SK-N-SH (cell line): ENCODE measurements at regions not wholly inside any gene's neighbourhood (a gene's known extent, or its start where the extent isn't known, plus 50 kb on each side); places are given as distances from the start of the nearest gene placed in this dataset.

Source experiments
- CTCF ChIA-PET: fragments of 300-600, 350-600 bp; formaldehyde crosslinking; extraction: SDS; loops from one replicate; lab custom pipeline; 2021; lab: Yijun Ruan, JAX
- POLR2A ChIA-PET: fragments of 350-600 bp; sonication (Branson Sonifier 250); formaldehyde crosslinking; extraction: SDS; loops from one replicate; lab custom pipeline; 2020; ENCODE audit warnings: antibody characterized with exemption, inconsistent platforms; lab: Yijun Ruan, JAX
- DNase-seq: peaks from one replicate; pipeline ENCODE4 v3.0.0; 2012
- H2AFZ ChIP-seq: fragments of 200-600 bp; sonication (generic); 2 replicates; pipeline ENCODE4 v1.8.1; 2016; ENCODE audit warnings: antibody characterized with exemption, mild to moderate bottlenecking, low read depth
- H3F3A ChIP-seq: fragments of 200-600 bp; sonication (generic); replicated peaks from 2 replicates; pipeline ENCODE3; 2016; ENCODE audit warnings: antibody characterized with exemption, mild to moderate bottlenecking; ENCODE audit not compliant: insufficient read depth
- H3K27ac ChIP-seq, 2 experiments: fragments of 200-500 bp in 1 of 2; fragments of 200-600 bp in 1 of 2; sonication (Bioruptor generic) in 1 of 2; sonication (generic), shearing (Covaris generic) in 1 of 2; 2 replicates each; pipeline versions ENCODE4 v1.5.1 to v1.6.1; 2014 to 2016; ENCODE audit warnings: low read depth in 2 of 2, inconsistent platforms in 1 of 2, low read length in 1 of 2, mild to moderate bottlenecking in 1 of 2, mixed read lengths in 1 of 2
- H3K27me3 ChIP-seq: fragments of 200-600 bp; sonication (generic), shearing (Covaris generic); 2 replicates; pipeline ENCODE4 v1.6.1; 2016; ENCODE audit warnings: mixed run types; ENCODE audit not compliant: insufficient read depth
- H3K36me3 ChIP-seq, 2 experiments: fragments of 200-500 bp in 1 of 2; fragments of 200-600 bp in 1 of 2; sonication (Bioruptor generic) in 1 of 2; sonication (generic) in 1 of 2; replicated peaks in 1 of 2; 2 replicates each; pipeline versions ENCODE3 to v1.5.1; 2014 to 2016; ENCODE audit warnings: low read length in 1 of 2, mild to moderate bottlenecking in 1 of 2; ENCODE audit not compliant: insufficient read depth in 2 of 2, control insufficient read depth in 1 of 2
- H3K4me1 ChIP-seq, 2 experiments: fragments of 200-500 bp in 1 of 2; fragments of 200-600 bp in 1 of 2; sonication (Bioruptor generic) in 1 of 2; sonication (generic), shearing (Covaris generic) in 1 of 2; 2 replicates each; pipeline versions ENCODE4 v1.5.1 to v1.6.1; 2014 to 2016; ENCODE audit warnings: low read depth in 1 of 2, low read length in 1 of 2, mixed run types in 1 of 2; ENCODE audit not compliant: insufficient read depth in 2 of 2, control insufficient read depth in 1 of 2
- H3K4me2 ChIP-seq: fragments of 200-600 bp; sonication (generic), shearing (Covaris generic); 2 replicates; pipeline ENCODE4 v1.6.1; 2017; ENCODE audit warnings: mixed run types
- H3K4me3 ChIP-seq, 2 experiments: fragments of 200-500 bp in 1 of 2; fragments of 200-600 bp in 1 of 2; sonication (Bioruptor generic) in 1 of 2; sonication (generic), shearing (Covaris generic) in 1 of 2; 2 replicates each; pipeline versions ENCODE4 v1.5.1 to v1.8.1; 2014 to 2016; ENCODE audit warnings: low read depth in 2 of 2, inconsistent platforms in 1 of 2, low read length in 1 of 2, mild to moderate bottlenecking in 1 of 2, mixed read lengths in 1 of 2, moderate library complexity in 1 of 2
- H3K79me2 ChIP-seq: fragments of 200-600 bp; sonication (generic); 2 replicates; pipeline ENCODE4 v1.8.1; 2017; ENCODE audit warnings: mild to moderate bottlenecking; ENCODE audit not compliant: insufficient read depth
- H3K9ac ChIP-seq: fragments of 200-600 bp; sonication (generic); 2 replicates; pipeline ENCODE4 v1.6.1; 2017; ENCODE audit warnings: mixed run types
- H3K9me2 ChIP-seq: fragments of 200-600 bp; sonication (generic); 2 replicates; pipeline ENCODE4 v1.6.1; 2017; ENCODE audit warnings: mixed run types
- H3K9me3 ChIP-seq: fragments of 200-600 bp; sonication (generic); 2 replicates; pipeline ENCODE4 v1.6.1; 2017; ENCODE audit warnings: mixed run types, mild to moderate bottlenecking, moderate library complexity
- H4K20me1 ChIP-seq: fragments of 200-600 bp; sonication (generic); 2 replicates; pipeline ENCODE4 v1.6.1; 2017; ENCODE audit warnings: mild to moderate bottlenecking, mixed run types; ENCODE audit not compliant: insufficient read depth
- CHD2 ChIP-seq: fragments of 150-350 bp; IDR thresholded peaks from 2 replicates; pipeline ENCODE4 v1.6.1; 2018; ENCODE audit warnings: low read length; ENCODE audit not compliant: partially characterized antibody
- EP300 ChIP-seq, 2 experiments: IDR thresholded peaks; 2 replicates each; pipeline versions ENCODE4 v1.4.0 to v1.6.1; 2012; ENCODE audit warnings: borderline replicate concordance in 1 of 2, low read depth in 1 of 2, low read length in 1 of 2
- FOSL2 ChIP-seq: IDR thresholded peaks from 2 replicates; pipeline ENCODE4 v1.4.0; 2012; ENCODE audit warnings: low read depth, mild to moderate bottlenecking, moderate library complexity, borderline replicate concordance
- FOXJ3 ChIP-seq: sonication (generic); formaldehyde crosslinking; IDR thresholded peaks from 2 replicates; pipeline ENCODE4 v1.5.1; 2020; ENCODE audit warnings: mild to moderate bottlenecking, missing genetic modification reagents
- FOXM1 ChIP-seq: IDR thresholded peaks from 2 replicates; pipeline ENCODE4 v1.4.0; 2012; ENCODE audit warnings: low read depth, mild to moderate bottlenecking
- GABPA ChIP-seq: IDR thresholded peaks from 2 replicates; pipeline ENCODE4 v1.4.0; 2012; ENCODE audit warnings: low read depth, mild to moderate bottlenecking
- GATA2 ChIP-seq: sonication (generic); formaldehyde crosslinking; IDR thresholded peaks from 2 replicates; pipeline ENCODE4 v1.5.0; 2020; ENCODE audit warnings: mild to moderate bottlenecking, missing genetic modification reagents
- JUND ChIP-seq: IDR thresholded peaks from 2 replicates; pipeline ENCODE4 v1.4.0; 2012
- MEF2A ChIP-seq: IDR thresholded peaks from 2 replicates; pipeline ENCODE4 v1.4.0; 2012; ENCODE audit warnings: low read depth, borderline replicate concordance
- NRF1 ChIP-seq: IDR thresholded peaks from 2 replicates; pipeline ENCODE4 v1.6.1; 2012; ENCODE audit warnings: low read depth, mild to moderate bottlenecking, low read length
- POLR2AphosphoS5 ChIP-seq: IDR thresholded peaks from 2 replicates; pipeline ENCODE4 v1.6.1; 2012; ENCODE audit warnings: low read depth, low read length
- RAD21 ChIP-seq: IDR thresholded peaks from 2 replicates; pipeline ENCODE4 v1.6.1; 2012; ENCODE audit warnings: mild to moderate bottlenecking, low read length
- RXRA ChIP-seq: IDR thresholded peaks from 2 replicates; pipeline ENCODE4 v1.4.0; 2012; ENCODE audit warnings: low read depth, mild to moderate bottlenecking, borderline replicate concordance
- SIN3A ChIP-seq: IDR thresholded peaks from 2 replicates; pipeline ENCODE4 v1.6.1; 2012; ENCODE audit warnings: low read depth, mild to moderate bottlenecking, low read length, moderate library complexity, borderline replicate concordance
- SMC3 ChIP-seq: IDR thresholded peaks from 2 replicates; pipeline ENCODE4 v1.6.1; 2012; ENCODE audit warnings: low read depth, low read length, improper control_type of control experiment
- TAF1 ChIP-seq: IDR thresholded peaks from 2 replicates; pipeline ENCODE4 v1.6.1; 2012; ENCODE audit warnings: low read depth, mild to moderate bottlenecking, low read length, moderate library complexity, borderline replicate concordance
- TCF12 ChIP-seq: IDR thresholded peaks from 2 replicates; pipeline ENCODE4 v1.4.0; 2012
- WGBS: methylation state at CpG from one replicate; pipeline ENCODE4 v1.1.6; 2017; ENCODE audit warnings: low lambda C conversion rate; 5-methylcytosine and 5-hydroxymethylcytosine counted together
- TF ChIP-seq, protein P1 (sequence below): IDR thresholded peaks from 2 replicates; pipeline ENCODE4; 2012
- TF ChIP-seq, protein P2 (sequence below): IDR thresholded peaks from 2 replicates; pipeline ENCODE4 v1.4.0; 2012; ENCODE audit warnings: low read depth, borderline replicate concordance
- TF ChIP-seq, protein P3 (sequence below): fragments of 150-350 bp; IDR thresholded peaks from 2 replicates; pipeline ENCODE4 v1.6.1; 2016; ENCODE audit warnings: mild to moderate bottlenecking, low read depth, low read length

DNA sequence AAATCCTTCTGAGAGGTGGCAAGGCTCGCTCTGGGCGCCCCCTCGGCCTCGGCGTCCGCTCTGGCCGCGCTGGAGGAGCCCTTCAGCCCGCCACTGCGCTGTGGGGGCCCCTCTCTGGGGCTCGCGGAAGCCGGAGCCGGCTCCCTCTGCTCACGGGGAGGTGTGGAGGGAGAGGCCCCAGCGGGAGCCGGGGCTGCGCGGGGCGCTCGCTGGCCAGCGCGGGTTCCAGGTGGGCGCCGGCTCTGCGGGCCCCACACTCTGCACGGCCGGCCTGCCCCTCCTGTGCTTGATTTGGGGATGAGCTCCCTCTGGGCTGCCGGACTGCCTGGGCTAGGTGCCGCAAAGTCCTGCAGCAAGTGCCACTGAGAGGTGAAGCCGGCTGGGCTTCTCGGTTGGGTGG is 1260.7 kb upstream of the PRMT6 start:
- ChIA-PET CTCF (interaction anchor here (6.0 kb wide), 1 partner anchor 1016 kb away, joined by 33 read pairs; no protein-coding TSS in a partner anchor), POLR2A (no interaction called here)
- no peaks in the 10 kb centered on the region for H3K9me2 ChIP-seq

DNA sequence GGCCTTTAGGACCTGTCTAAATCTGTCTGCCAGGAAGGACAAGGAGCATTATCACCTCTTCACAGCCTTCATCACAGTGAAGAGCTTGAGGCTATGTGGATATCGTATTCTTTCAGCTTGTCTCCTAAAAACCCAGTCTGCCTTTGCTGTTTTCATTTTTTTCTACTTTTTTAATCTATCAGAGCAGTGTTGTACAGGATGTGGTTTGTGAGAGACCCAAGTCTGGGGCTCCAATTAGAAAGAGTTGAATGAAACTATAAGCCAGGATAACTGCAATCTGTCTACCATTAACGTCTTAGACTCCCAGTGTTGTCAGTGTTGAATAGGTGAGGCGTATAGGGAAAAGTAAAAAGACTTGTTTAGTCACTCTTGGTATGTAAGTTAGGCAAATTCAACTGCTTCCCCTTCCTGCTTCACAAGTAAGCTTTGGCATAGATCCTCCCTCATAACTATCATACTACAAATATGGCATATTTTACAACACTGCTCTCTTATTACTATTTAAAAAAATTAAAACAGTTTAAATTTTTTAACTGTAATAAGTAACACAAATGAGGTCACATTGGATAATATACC is 1225.8 kb upstream of the PRMT6 start:
- Histone ChIP-seq H3K79me2 (no peaks in the 10 kb centered on the region), H3K9me2 (no peaks in the 10 kb centered on the region), H3K4me3 (no peak overlapping the region), H3K27ac (no peak overlapping the region), H3K9ac (no peak overlapping the region), H2AFZ (no peak overlapping the region), H3F3A (no peaks in the 10 kb centered on the region), H3K36me3 (no peaks in the 10 kb centered on the region), H4K20me1 (no peaks in the 10 kb centered on the region), H3K4me1 (no peaks in the 10 kb centered on the region; a peak in 1 of 4 replicates), H3K27me3 (no peaks in the 10 kb centered on the region), H3K4me2 (no peak overlapping the region), H3K9me3 (no peaks in the 10 kb centered on the region)
- ChIA-PET CTCF (interaction anchor here (0.6 kb wide), 1 partner anchor 840 kb away, joined by 3 read pairs; no protein-coding TSS in a partner anchor), POLR2A (no interaction called here)
- 13% methylated on average over 3 of the region's 3 CpGs for WGBS
- DNase-seq, result no peak
- TF ChIP-seq, protein P1, sequence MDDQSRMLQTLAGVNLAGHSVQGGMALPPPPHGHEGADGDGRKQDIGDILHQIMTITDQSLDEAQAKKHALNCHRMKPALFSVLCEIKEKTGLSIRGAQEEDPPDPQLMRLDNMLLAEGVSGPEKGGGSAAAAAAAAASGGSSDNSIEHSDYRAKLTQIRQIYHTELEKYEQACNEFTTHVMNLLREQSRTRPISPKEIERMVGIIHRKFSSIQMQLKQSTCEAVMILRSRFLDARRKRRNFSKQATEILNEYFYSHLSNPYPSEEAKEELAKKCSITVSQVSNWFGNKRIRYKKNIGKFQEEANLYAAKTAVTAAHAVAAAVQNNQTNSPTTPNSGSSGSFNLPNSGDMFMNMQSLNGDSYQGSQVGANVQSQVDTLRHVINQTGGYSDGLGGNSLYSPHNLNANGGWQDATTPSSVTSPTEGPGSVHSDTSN, result no peak
- no peak for TF ChIP-seq FOXJ3
- TF ChIP-seq POLR2AphosphoS5, result no peak
- no peak for TF ChIP-seq FOXM1
- no peak for TF ChIP-seq GATA2 (CRISPR knock-in tag)
- no peak for TF ChIP-seq TAF1
- TF ChIP-seq RAD21, result no peak
- TF ChIP-seq FOSL2, result no peak
- no peak for TF ChIP-seq CHD2
- no peak for TF ChIP-seq SIN3A
- TF ChIP-seq NRF1, result no peak

More for the DNA sequence above, 1260.7 kb upstream of the PRMT6 start:
- no peak for DNase-seq
- H3K9me3 ChIP-seq, result no peaks in the 10 kb centered on the region
- no peak overlapping the region for H2AFZ ChIP-seq
- H3F3A ChIP-seq, result no peaks in the 10 kb centered on the region
- no peak for TF ChIP-seq SMC3
- TF ChIP-seq CHD2, result no peak
- TF ChIP-seq, protein P2, sequence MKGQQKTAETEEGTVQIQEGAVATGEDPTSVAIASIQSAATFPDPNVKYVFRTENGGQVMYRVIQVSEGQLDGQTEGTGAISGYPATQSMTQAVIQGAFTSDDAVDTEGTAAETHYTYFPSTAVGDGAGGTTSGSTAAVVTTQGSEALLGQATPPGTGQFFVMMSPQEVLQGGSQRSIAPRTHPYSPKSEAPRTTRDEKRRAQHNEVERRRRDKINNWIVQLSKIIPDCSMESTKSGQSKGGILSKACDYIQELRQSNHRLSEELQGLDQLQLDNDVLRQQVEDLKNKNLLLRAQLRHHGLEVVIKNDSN, result no peak
- no peak for TF ChIP-seq GABPA
- TF ChIP-seq JUND, result no peak
- no peak for TF ChIP-seq FOXM1
- TF ChIP-seq RXRA, result no peak
- no peak for TF ChIP-seq TCF12
- TF ChIP-seq TAF1, result no peak
- no peak for TF ChIP-seq MEF2A
- TF ChIP-seq, protein P3, sequence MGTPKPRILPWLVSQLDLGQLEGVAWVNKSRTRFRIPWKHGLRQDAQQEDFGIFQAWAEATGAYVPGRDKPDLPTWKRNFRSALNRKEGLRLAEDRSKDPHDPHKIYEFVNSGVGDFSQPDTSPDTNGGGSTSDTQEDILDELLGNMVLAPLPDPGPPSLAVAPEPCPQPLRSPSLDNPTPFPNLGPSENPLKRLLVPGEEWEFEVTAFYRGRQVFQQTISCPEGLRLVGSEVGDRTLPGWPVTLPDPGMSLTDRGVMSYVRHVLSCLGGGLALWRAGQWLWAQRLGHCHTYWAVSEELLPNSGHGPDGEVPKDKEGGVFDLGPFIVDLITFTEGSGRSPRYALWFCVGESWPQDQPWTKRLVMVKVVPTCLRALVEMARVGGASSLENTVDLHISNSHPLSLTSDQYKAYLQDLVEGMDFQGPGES, result no peak
- no peak for TF ChIP-seq EP300 (IDR thresholded peaks at IDR 0.05; ENCODE audit: borderline replicate concordance in 1 of 2, low read depth in 1 of 2, low read length in 1 of 2)
- TF ChIP-seq GATA2 (CRISPR knock-in tag), result no peak
- no peak overlapping the region for H3K4me2 ChIP-seq
- H4K20me1 ChIP-seq, result no peaks in the 10 kb centered on the region
- H3K27me3 ChIP-seq, result no peaks in the 10 kb centered on the region
- H3K36me3 ChIP-seq, result no peaks in the 10 kb centered on the region
- H3K4me1 ChIP-seq, result no peaks in the 10 kb centered on the region
- H3K79me2 ChIP-seq, result no peaks in the 10 kb centered on the region
- H3K4me3 ChIP-seq, result no peak overlapping the region
- H3K9ac ChIP-seq, result no peak overlapping the region
- 33% methylated on average over 3 of the region's 32 CpGs for WGBS
- H3K27ac ChIP-seq, result no peak overlapping the region
